HUES6 (cell line): ENCODE measurements at regions not wholly inside any gene's neighbourhood (a gene's known extent, or its start where the extent isn't known, plus 50 kb on each side); places are given as distances from the start of the nearest gene placed in this dataset.

Experiments
- H3K27ac ChIP-seq: 2 replicates; pipeline ENCODE4 v1.7.0; 2013; ENCODE audit warnings: low read depth, mild to moderate bottlenecking, low read length, inconsistent platforms
- H3K27me3 ChIP-seq: 2 replicates; pipeline ENCODE4 v1.6.1; 2013; ENCODE audit warnings: low read length; ENCODE audit not compliant: control insufficient read depth, insufficient read depth
- H3K36me3 ChIP-seq: 2 replicates; pipeline ENCODE4 v1.6.1; 2013; ENCODE audit warnings: low read length; ENCODE audit not compliant: control insufficient read depth, insufficient read depth
- H3K4me1 ChIP-seq: 2 replicates; pipeline ENCODE4 v1.6.1; 2013; ENCODE audit warnings: low read length; ENCODE audit not compliant: control insufficient read depth, insufficient read depth
- H3K4me3 ChIP-seq: 2 replicates; pipeline ENCODE4 v1.5.1; 2013; ENCODE audit warnings: low read depth, low read length
- H3K9ac ChIP-seq: one replicate; pipeline ENCODE4 v1.6.1; 2013; ENCODE audit warnings: mild to moderate bottlenecking, low read length
- H3K9me3 ChIP-seq: 2 replicates; pipeline ENCODE4 v1.6.1; 2013; ENCODE audit warnings: low read depth, low read length; ENCODE audit not compliant: control insufficient read depth, insufficient read depth

DNA sequence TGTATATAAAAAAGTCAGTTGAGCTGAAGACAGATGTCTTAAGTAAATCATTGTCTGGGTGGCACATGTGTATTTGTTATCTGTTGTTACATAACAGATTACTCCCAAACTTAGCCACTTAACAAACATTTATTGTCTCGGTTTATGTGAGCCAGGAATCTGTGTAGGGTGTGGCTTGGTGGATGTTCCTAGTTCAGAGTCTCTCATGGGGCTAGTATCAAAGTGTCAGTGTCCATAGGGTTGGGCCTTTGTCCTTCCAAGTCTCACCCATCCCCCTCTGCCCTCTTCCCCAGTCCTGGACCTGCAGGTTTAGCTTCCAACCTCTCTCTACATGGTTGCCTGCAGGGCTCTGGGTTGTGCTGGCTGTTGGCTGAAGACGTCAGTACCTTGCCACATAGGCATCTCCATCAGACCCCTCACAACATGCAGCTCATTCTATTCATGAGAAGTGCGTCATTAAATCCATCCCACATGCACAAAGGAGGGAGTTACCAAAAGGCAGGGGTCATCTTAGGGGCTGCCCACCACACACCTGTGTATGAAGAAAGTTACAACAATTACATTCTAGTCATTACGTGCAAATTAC is 127.5 kb downstream of the HS3ST1 start:
- Histone ChIP-seq H3K9ac (no peak overlapping the region), H3K27me3 (no peaks in the 10 kb centered on the region), H3K36me3 (no peaks in the 10 kb centered on the region), H3K27ac (no peak overlapping the region), H3K4me1 (no peaks in the 10 kb centered on the region; the same call in 1 of the 2 replicates), H3K9me3 (no peaks in the 10 kb centered on the region), H3K4me3 (no peak overlapping the region)

DNA sequence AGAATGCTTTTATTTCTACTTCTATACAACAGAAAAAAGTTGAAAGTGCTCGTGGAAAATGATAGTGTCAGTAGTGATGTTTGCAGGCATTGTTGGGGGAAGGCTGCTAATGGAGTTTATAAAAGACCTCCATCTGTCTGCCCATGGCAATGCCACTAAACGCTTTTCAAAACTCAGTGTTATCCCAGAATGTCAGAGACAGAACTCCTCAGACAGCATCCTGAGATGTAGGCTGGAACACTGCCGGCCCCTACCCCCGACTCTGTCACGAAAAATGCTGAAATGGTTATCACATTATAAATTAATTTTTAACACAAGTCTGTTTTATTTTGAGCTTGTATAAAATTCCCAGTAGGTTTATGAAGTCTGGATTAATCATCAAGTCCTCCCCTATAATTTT is 128.9 kb downstream of the HS3ST1 start:
- H3K9me3 ChIP-seq, result no peaks in the 10 kb centered on the region
- H3K9ac ChIP-seq, result no peak overlapping the region
- no peaks in the 10 kb centered on the region for H3K27me3 ChIP-seq
- no peaks in the 10 kb centered on the region; the same call in 1 of the 2 replicates for H3K4me1 ChIP-seq
- H3K27ac ChIP-seq, result no peak overlapping the region
- H3K36me3 ChIP-seq, result no peaks in the 10 kb centered on the region
- no peak overlapping the region for H3K4me3 ChIP-seq

DNA sequence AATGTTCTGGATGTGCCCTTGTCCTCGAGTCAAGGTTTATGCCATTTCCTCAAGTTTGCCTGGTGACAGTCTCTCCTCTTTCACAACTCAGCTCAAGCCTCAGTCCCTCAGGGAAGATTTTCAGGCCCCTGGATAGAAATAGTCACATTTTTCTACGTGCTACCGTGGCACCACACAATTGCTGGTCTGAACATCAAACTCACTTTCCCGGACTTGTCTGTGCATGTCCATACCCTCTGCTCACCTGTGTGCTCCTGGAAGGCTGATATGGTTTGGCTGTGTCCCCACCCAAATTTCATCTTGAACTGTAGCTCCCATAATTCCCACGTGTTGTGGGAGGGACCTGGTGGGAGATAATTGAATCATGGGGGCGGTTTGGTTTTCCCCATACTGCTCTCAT is 129.7 kb downstream of the HS3ST1 start:
- no peak overlapping the region for H3K9ac ChIP-seq
- no peak overlapping the region for H3K27ac ChIP-seq
- no peaks in the 10 kb centered on the region; the same call in 1 of the 2 replicates for H3K4me1 ChIP-seq
- no peaks in the 10 kb centered on the region for H3K36me3 ChIP-seq
- H3K9me3 ChIP-seq, result no peaks in the 10 kb centered on the region
- no peaks in the 10 kb centered on the region for H3K27me3 ChIP-seq
- H3K4me3 ChIP-seq, result no peak overlapping the region

DNA sequence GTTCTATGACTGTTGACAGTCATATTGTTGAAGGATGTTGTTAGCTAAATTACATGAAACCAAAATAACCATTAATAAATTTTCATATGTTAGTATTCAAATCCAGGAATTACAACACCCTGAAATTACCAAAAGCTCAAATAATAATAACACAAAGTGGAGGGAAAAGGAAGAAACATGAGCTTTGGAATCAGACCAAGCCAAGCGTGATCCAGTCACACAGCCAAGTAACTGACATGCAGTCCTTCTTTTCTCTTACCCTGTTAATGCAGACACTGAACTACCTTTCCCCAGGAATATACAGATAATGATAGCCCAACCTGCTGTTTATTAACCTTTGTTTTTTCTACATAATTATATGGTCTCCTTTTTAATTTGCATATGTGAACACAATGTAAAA is 130.2 kb downstream of the HS3ST1 start:
- no peak overlapping the region for H3K9ac ChIP-seq
- no peaks in the 10 kb centered on the region for H3K36me3 ChIP-seq
- H3K4me3 ChIP-seq, result no peak overlapping the region
- H3K9me3 ChIP-seq, result no peaks in the 10 kb centered on the region
- H3K27ac ChIP-seq, result no peak overlapping the region
- H3K27me3 ChIP-seq, result no peaks in the 10 kb centered on the region
- H3K4me1 ChIP-seq, result no peaks in the 10 kb centered on the region; the same call in 1 of the 2 replicates

DNA sequence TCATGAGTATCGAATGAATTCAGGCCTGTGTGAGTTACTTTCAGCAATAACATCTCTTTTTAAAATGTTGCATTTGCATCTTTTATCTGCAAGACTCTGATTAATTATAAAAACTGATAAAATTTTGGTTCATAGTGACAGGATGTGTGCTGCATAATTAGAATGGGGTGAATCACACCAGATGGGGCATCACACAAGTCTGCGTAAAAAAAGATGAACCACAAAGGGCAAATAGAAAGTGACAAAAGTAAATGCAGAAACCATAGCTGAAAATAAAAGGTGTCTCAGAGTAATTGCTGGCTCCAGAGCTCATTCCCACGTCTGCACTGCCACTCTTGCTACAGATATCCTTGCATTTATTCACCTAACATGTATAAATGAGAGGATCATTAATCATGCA is 131.1 kb downstream of the HS3ST1 start:
- no peaks in the 10 kb centered on the region for H3K36me3 ChIP-seq
- H3K4me3 ChIP-seq, result no peak overlapping the region
- no peak overlapping the region for H3K9ac ChIP-seq
- no peaks in the 10 kb centered on the region; the same call in 1 of the 2 replicates for H3K4me1 ChIP-seq
- no peaks in the 10 kb centered on the region for H3K27me3 ChIP-seq
- no peak overlapping the region for H3K27ac ChIP-seq
- H3K9me3 ChIP-seq, result no peaks in the 10 kb centered on the region

DNA sequence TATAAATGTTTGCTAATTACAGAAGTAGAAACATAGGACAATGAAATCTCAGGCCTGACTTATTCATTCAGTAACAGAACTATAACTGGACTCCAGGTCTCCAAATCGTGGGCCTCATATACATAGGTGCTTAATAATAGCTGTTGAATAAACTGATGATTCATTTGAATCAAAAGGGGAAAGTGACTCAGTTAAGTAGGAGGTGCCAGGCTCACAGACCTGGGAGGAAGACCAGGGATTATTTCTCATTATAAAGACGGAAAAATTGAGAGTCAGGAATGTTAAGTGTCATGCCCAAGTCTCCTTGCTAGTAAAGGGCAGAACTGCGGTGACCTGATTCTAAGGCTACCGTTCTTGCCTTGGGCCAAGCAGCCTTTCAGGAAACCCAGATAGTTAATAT is 131.5 kb downstream of the HS3ST1 start:
- Histone ChIP-seq H3K9me3 (no peaks in the 10 kb centered on the region), H3K36me3 (no peaks in the 10 kb centered on the region), H3K4me1 (no peaks in the 10 kb centered on the region; the same call in 1 of the 2 replicates), H3K27ac (no peak overlapping the region), H3K27me3 (no peaks in the 10 kb centered on the region), H3K4me3 (no peak overlapping the region), H3K9ac (no peak overlapping the region)

DNA sequence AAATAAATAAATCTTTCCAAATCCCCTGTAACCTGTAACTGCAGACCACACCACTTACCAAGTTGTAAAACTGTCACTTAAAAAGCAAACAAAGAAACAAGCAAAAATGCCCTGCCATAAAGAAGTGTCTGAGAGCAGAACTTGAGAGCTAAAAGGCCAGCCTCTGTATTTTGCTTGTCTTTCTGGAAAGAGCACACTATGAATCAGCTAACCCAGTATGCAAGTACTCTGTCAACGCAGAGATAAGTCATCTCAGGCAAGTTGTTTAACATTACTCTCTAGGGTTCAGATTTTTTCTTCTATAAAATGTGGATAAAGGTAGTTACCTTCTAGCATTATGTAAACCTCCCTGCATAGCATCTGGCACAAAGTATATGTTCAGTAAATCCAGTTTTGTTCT is 134.8 kb downstream of the HS3ST1 start:
- H3K4me3 ChIP-seq, result no peak overlapping the region
- H3K36me3 ChIP-seq, result no peaks in the 10 kb centered on the region
- H3K9me3 ChIP-seq, result no peaks in the 10 kb centered on the region
- no peaks in the 10 kb centered on the region for H3K27me3 ChIP-seq
- H3K9ac ChIP-seq, result no peak overlapping the region
- H3K4me1 ChIP-seq, result no peaks in the 10 kb centered on the region
- no peak overlapping the region for H3K27ac ChIP-seq

DNA sequence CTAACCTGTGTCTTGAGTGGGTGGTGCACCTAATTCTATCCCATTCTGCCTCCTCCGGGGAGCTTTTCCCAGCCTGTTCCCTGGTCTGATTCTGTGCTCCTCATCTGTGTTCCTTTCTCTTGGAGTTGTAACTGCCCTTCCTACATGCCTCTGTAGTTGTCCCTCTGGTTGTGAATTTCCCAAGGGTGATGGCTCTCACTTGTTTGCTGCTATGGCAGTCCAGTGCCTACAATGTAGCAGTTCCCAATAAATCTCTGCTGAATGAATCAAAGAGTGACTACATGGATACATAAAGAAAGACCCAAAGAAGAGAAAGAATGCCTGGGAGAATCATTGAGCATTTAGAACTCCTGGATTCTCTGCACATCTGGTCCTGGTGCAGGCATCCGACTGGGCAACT is 141.6 kb downstream of the HS3ST1 start:
- Histone ChIP-seq H3K9ac (no peak overlapping the region), H3K36me3 (no peaks in the 10 kb centered on the region)

DNA sequence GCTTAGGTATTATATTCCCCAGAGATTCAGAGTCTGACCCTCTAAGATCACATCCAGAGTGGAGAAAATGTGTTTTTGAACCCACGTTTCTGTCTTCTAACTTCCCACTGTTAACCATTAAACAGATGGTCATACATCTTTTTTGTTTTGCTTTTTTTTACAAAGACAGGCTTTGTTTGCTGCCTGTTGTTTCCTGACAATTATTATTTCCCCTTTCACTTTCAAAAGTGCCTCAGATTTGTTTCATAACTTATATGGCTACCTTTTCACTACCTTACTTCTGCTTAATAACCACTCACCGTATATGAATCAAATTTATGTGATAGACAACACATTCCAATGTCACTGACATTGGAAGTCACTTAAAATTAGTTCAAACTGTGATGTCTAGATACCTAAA is 142.2 kb downstream of the HS3ST1 start:
- Histone ChIP-seq H3K36me3 (no peaks in the 10 kb centered on the region), H3K9ac (no peak overlapping the region), H3K27me3 (no peaks in the 10 kb centered on the region), H3K4me1 (no peaks in the 10 kb centered on the region), H3K9me3 (peaks cover 26% of the 10 kb centered on the region), H3K4me3 (no peak overlapping the region), H3K27ac (no peak overlapping the region)

More for the DNA sequence above, 141.6 kb downstream of the HS3ST1 start:
- no peak overlapping the region for H3K27ac ChIP-seq
- H3K27me3 ChIP-seq, result no peaks in the 10 kb centered on the region
- no peaks in the 10 kb centered on the region for H3K4me1 ChIP-seq
- no peak overlapping the region for H3K4me3 ChIP-seq
- peaks cover 26% of the 10 kb centered on the region for H3K9me3 ChIP-seq

DNA sequence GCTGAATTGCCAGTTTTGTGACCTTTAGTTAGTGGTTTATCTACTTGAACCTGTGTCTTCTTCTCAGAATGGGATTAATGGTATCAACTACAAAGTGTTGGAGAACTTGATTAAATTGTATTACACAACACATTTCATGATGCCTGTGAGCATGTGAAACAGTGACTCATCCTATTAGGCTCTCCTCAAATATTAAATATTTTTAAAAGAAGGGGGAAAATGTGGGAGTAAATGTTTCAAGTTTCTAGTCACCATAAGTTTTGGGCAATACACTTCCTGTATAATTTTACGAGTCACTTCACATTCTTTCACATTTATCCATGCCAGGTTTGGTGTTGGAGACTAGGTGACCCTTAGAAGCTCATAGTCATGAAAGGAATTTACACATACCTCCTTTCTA is 147.0 kb downstream of the HS3ST1 start:
- no peak overlapping the region for H3K27ac ChIP-seq
- H3K4me3 ChIP-seq, result no peak overlapping the region
- H3K9ac ChIP-seq, result no peak overlapping the region
- no peaks in the 10 kb centered on the region for H3K36me3 ChIP-seq
- no peaks in the 10 kb centered on the region for H3K27me3 ChIP-seq
- peaks cover 26% of the 10 kb centered on the region for H3K9me3 ChIP-seq
- H3K4me1 ChIP-seq, result no peaks in the 10 kb centered on the region

DNA sequence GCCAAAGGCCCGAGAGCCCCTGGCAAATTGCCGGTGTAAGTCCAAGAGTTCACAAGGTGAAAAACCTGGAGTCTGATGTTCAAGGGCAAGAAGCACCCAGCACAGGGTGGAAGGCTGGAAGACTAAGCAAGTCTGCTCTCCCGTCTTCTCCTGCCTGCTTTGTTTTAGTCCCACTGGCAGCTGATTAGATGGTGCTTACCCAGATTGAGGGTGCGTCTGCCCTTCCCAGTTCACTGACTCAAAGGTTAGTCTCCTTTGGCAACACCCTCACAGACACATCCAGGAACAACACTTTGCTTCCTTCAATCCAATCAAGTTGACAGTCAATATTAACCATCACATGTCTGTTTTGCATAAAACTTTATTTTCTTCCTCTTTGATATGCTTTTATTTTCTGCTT is 157.4 kb downstream of the HS3ST1 start:
- Histone ChIP-seq H3K4me3 (no peak overlapping the region), H3K4me1 (no peaks in the 10 kb centered on the region), H3K9me3 (no peaks in the 10 kb centered on the region)

DNA sequence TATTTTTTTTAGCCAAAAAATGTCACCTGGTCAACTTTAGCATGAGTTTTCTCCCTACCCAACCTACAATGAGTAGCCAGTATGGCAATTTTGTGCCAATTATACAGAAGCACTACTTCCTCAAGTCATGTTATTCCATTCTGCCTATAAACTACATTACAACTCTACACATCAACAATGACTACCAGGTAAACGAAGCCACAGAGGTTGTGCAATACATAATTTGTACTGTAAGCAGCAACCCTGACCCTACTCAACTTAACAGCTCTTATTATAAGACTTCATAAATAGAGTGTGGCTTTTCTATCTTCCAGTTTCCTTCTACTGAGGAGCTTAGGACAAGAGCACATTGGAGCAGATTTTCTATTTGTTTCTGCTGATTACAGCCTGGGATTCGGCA is 160.5 kb downstream of the HS3ST1 start:
- no peak overlapping the region for H3K9ac ChIP-seq
- peaks cover 4% of the 10 kb centered on the region for H3K4me1 ChIP-seq
- H3K36me3 ChIP-seq, result no peaks in the 10 kb centered on the region
- no peak overlapping the region for H3K27ac ChIP-seq
- 0 out of 2 replicates have a peak, but pooled peaks cover 2% of the 10 kb centered on the region for H3K9me3 ChIP-seq
- H3K27me3 ChIP-seq, result no peaks in the 10 kb centered on the region
- H3K4me3 ChIP-seq, result no peak overlapping the region

More for the DNA sequence above, 157.4 kb downstream of the HS3ST1 start:
- no peak overlapping the region for H3K27ac ChIP-seq
- H3K9ac ChIP-seq, result no peak overlapping the region
- no peaks in the 10 kb centered on the region for H3K36me3 ChIP-seq
- H3K27me3 ChIP-seq, result no peaks in the 10 kb centered on the region
